ENCODE measurements at regions not wholly inside any gene's neighbourhood (a gene's known extent, or its start where the extent isn't known, plus 50 kb on each side); places are given as distances from the start of the nearest gene placed in this dataset.

- H3K27ac Mint-ChIP-seq, result peak overlapping the region; percentile 30
- H3K27me3 Mint-ChIP-seq (ENCODE audit: insufficient read depth, low read depth, poor library complexity), result peaks cover 1% of the 10 kb centered on the region
- Histone ChIP-seq H3F3A (replicated peaks; ENCODE audit: low read depth) (no peaks in the 10 kb centered on the region), H3K4me2 (0 out of 2 replicates have a peak overlapping the region, but pooled peaks have one; percentile 59), H2AFZ (no peak overlapping the region), H3K4me3 (no peak overlapping the region), H3K27me3 (ENCODE audit: insufficient read depth) (no peaks in the 10 kb centered on the region), H3K9me2 (ENCODE audit: insufficient read depth) (peaks cover 21% of the 10 kb centered on the region), H3K79me2 (replicated peaks; ENCODE audit: insufficient read depth) (no peaks in the 10 kb centered on the region), H3K27ac (ENCODE audit: low read depth) (0 out of 2 replicates have a peak overlapping the region, but pooled peaks have one; percentile 68), H4K20me1 (replicated peaks; ENCODE audit: insufficient read depth) (no peaks in the 10 kb centered on the region), H3K4me1 (ENCODE audit: insufficient read depth) (peaks cover 37% of the 10 kb centered on the region), H3K36me3 (ENCODE audit: insufficient read depth) (no peaks in the 10 kb centered on the region)
- TF ChIP-seq STAT1 (IDR thresholded peaks at IDR 0.05; ENCODE audit: unreplicated experiment), result no peak
- TF ChIP-seq ZNF331 (CRISPR knock-in tag; IDR thresholded peaks at IDR 0.05; ENCODE audit: low read depth), result no peak
- TF ChIP-seq CREB1 (CRISPR knock-in tag; IDR thresholded peaks at IDR 0.05; ENCODE audit: low read depth), result no peak
- TF ChIP-seq ETS1 (IDR thresholded peaks at IDR 0.05), result no peak
- no peak for TF ChIP-seq ZNF462 (CRISPR knock-in tag; IDR thresholded peaks at IDR 0.05)
- no peak for TF ChIP-seq ZNF114 (CRISPR knock-in tag; IDR thresholded peaks at IDR 0.05)
- TF ChIP-seq CTCF (conservative IDR thresholded peaks at IDR 0.05; ENCODE audit: low read depth in 2 of 2), result no peak
- TF ChIP-seq JUNB (IDR thresholded peaks at IDR 0.05; ENCODE audit: unreplicated experiment), result no peak
- TF ChIP-seq NANOG (IDR thresholded peaks at IDR 0.05; ENCODE audit: borderline replicate concordance), result no peak
- no peak for TF ChIP-seq POLR2AphosphoS5 (IDR thresholded peaks at IDR 0.05; ENCODE audit: low read depth)
- no peak for TF ChIP-seq EZH2phosphoT487 (IDR thresholded peaks at IDR 0.05; ENCODE audit: unreplicated experiment)
- no peak for TF ChIP-seq REST (IDR thresholded peaks at IDR 0.05; ENCODE audit: unreplicated experiment)
- no peak for TF ChIP-seq EZH2 (IDR thresholded peaks at IDR 0.05; ENCODE audit: low read depth, unreplicated experiment)
- H3K4me3 Mint-ChIP-seq, result no peak overlapping the region
- peaks cover 31% of the 10 kb centered on the region for H3K4me1 Mint-ChIP-seq
- H3K9me3 Mint-ChIP-seq, result no peaks in the 10 kb centered on the region
- peaks cover 3% of the 10 kb centered on the region; the same call in 2 of the 3 replicates for H3K36me3 Mint-ChIP-seq (ENCODE audit: low read depth)
- ATAC-seq (no peak), DNase-seq (ENCODE audit: low spot score) (no peak)
Observed at GRCh38 chr21:27371115-27371974, 404.5 kb upstream of the ADAMTS5 start.

Data from GM23338 (cell line).